Transverse colon (tissue), 4 donors: ENCODE measurements at regions not wholly inside any gene's neighbourhood (a gene's known extent, or its start where the extent isn't known, plus 50 kb on each side); places are given as distances from the start of the nearest gene placed in this dataset.

Experiments used
- CTCF ChIP-seq, 5 experiments: fragments of 200-600 bp in 3 of 5; fragments of 450-650 bp in 2 of 5; sonication (generic) in 3 of 5; IDR thresholded peaks; 1 replicate in 2 of 5; 2 replicates in 3 of 5; pipeline ENCODE4 v1.5.1; 2016 to 2017; ENCODE audit warnings: antibody characterized with exemption in 5 of 5, inconsistent platforms in 3 of 5, mild to moderate bottlenecking in 2 of 5, moderate library complexity in 1 of 5
- EP300 ChIP-seq: sonication (generic); formaldehyde crosslinking; IDR thresholded peaks from one replicate; pipeline ENCODE4 v1.6.1; 2017; ENCODE audit warnings: antibody characterized with exemption, low read depth
- POLR2A ChIP-seq: fragments of 450-650 bp; IDR thresholded peaks from one replicate; pipeline ENCODE4 v1.6.1; 2016; ENCODE audit warnings: antibody characterized with exemption, mild to moderate bottlenecking, moderate library complexity
- POLR2AphosphoS5 ChIP-seq, 3 donors: sonication (generic); formaldehyde crosslinking; IDR thresholded peaks; one replicate each; pipeline ENCODE4 v1.6.1; 2016; ENCODE audit warnings: antibody characterized with exemption in 3 of 3

- TF ChIP-seq CTCF (IDR thresholded peaks at IDR 0.05) (no peak), POLR2A (no peak), POLR2AphosphoS5 (IDR thresholded peaks at IDR 0.05) (no peak), EP300 (no peak)
Measured at GRCh38 chr5:143462431-143462830, 58.9 kb upstream of the NR3C1 start.
